ENCODE measurements at regions not wholly inside any gene's neighbourhood (a gene's known extent, or its start where the extent isn't known, plus 50 kb on each side); places are given as distances from the start of the nearest gene placed in this dataset.

- DNase-seq, result no peak
Measured at GRCh38 chr2:160920791-160921303, 239.4 kb upstream of the TANK start.

- no peak for DNase-seq
Measured at GRCh38 chr2:160921386-160921964, 238.8 kb upstream of the TANK start.

- DNase-seq, result no peak
Measured at GRCh38 chr2:160924936-160925353, 235.3 kb upstream of the TANK start.

GRCh38 chr2:160925956-160926355 is 234.3 kb upstream of the TANK start:
- DNase-seq, result no peak

- no peak for DNase-seq
Measured at GRCh38 chr2:160927324-160927723, 232.9 kb upstream of the TANK start.

GRCh38 chr2:160928854-160929301 is 231.3 kb upstream of the TANK start:
- no peak for DNase-seq

- DNase-seq, result no peak
Measured at GRCh38 chr2:160931531-160931930, 228.7 kb upstream of the TANK start.

- no peak for DNase-seq
Measured at GRCh38 chr2:160932960-160933359, 227.3 kb upstream of the TANK start.

- no peak for DNase-seq
Measured at GRCh38 chr2:160934263-160934662, 226.0 kb upstream of the TANK start.

- no peak for DNase-seq
Measured at GRCh38 chr2:160934991-160935390, 225.2 kb upstream of the TANK start.

- DNase-seq, result no peak
Measured at GRCh38 chr2:160936044-160936806, 224.0 kb upstream of the TANK start.

GRCh38 chr2:160940271-160940670 is 220.0 kb upstream of the TANK start:
- no peak for DNase-seq

GRCh38 chr2:160940699-160941098 is 219.5 kb upstream of the TANK start:
- peak in 1 of 2 donors; percentile 19 for DNase-seq

GRCh38 chr2:160941290-160941846 is 218.9 kb upstream of the TANK start:
- no peak for DNase-seq

- no peak for DNase-seq
Measured at GRCh38 chr2:160942476-160943142, 217.6 kb upstream of the TANK start.

GRCh38 chr2:160943414-160943813 is 216.8 kb upstream of the TANK start:
- DNase-seq, result no peak

GRCh38 chr2:160952464-160953254 is 207.6 kb upstream of the TANK start:
- DNase-seq, result no peak

- DNase-seq, result no peak
Measured at GRCh38 chr2:160955578-160955977, 204.7 kb upstream of the TANK start.

GRCh38 chr2:160956243-160956802 is 203.9 kb upstream of the TANK start:
- no peak for DNase-seq

- DNase-seq, result no peak
Measured at GRCh38 chr2:160963957-160964356, 196.3 kb upstream of the TANK start.

- no peak for DNase-seq
Measured at GRCh38 chr2:160967523-160967922, 192.7 kb upstream of the TANK start.

GRCh38 chr2:160968183-160968582 is 192.0 kb upstream of the TANK start:
- DNase-seq, result no peak

Measured in CD4-positive, alpha-beta T cell treated with Interferon alpha-2 for 1 hour (primary cell).